Endothelial cell of umbilical vein (primary cell): ENCODE measurements at regions not wholly inside any gene's neighbourhood (a gene's known extent, or its start where the extent isn't known, plus 50 kb on each side); places are given as distances from the start of the nearest gene placed in this dataset.

Experiments
- BruUV-seq: library from RNA; stranded (reverse); fragments of 400-500 nt; replicated peaks from 2 replicates; lab custom pipeline; 2021; lab: Mats Ljungman, UMichigan
- CTCF ChIA-PET: fragments of 300-600, 350-600 bp; sonication (Branson Sonifier 250); formaldehyde crosslinking; loops from one replicate; lab custom pipeline; 2021; ENCODE audit warnings: antibody characterized with exemption, inconsistent platforms; lab: Charles Lee
- POLR2A ChIA-PET: fragments of 300-600, 350-600 bp; sonication (Branson Sonifier 250); formaldehyde crosslinking; loops from one replicate; lab custom pipeline; 2021; ENCODE audit warnings: antibody characterized with exemption, inconsistent platforms; lab: Charles Lee
- DNase-seq: peaks from one replicate; pipeline ENCODE4 v3.0.0-alpha.2; 2011; ENCODE audit warnings: low read depth, low spot score
- FAIRE-seq: peaks from 2 replicates; lab custom pipeline; 2011; peaks lifted over from hg19 to GRCh38; lab: Jason Lieb, UNC
- H2AFZ ChIP-seq: 2 replicates; pipeline ENCODE4 v1.6.0; 2012; ENCODE audit warnings: low read depth, low read length, control low read depth, inconsistent platforms
- H3K27ac ChIP-seq: 2 replicates; pipeline ENCODE4 v1.5.1; 2011; ENCODE audit warnings: low read depth, mild to moderate bottlenecking, control low read depth, low read length, moderate library complexity; ENCODE audit not compliant: insufficient read depth
- H3K27me3 ChIP-seq, 2 experiments: 2 replicates each; pipeline versions ENCODE4 v1.6.0 to v1.6.1; 2011; ENCODE audit warnings: low read length in 2 of 2, mixed read lengths in 1 of 2; ENCODE audit not compliant: control insufficient read depth in 2 of 2, insufficient read depth in 2 of 2
- H3K36me3 ChIP-seq, 2 experiments: 2 replicates in 1 of 2; 3 replicates in 1 of 2; pipeline ENCODE4 v1.5.1; 2011; ENCODE audit warnings: low read length in 2 of 2, mild to moderate bottlenecking in 1 of 2, moderate library complexity in 1 of 2; ENCODE audit not compliant: control insufficient read depth in 2 of 2, insufficient read depth in 2 of 2; ENCODE audit errors: extremely low read depth in 1 of 2
- H3K4me1 ChIP-seq: 3 replicates; pipeline ENCODE4 v1.5.1; 2011; ENCODE audit warnings: mild to moderate bottlenecking, low read length; ENCODE audit not compliant: control insufficient read depth, insufficient read depth; ENCODE audit errors: extremely low read depth
- H3K4me2 ChIP-seq: 2 replicates; pipeline ENCODE4 v1.6.1; 2011; ENCODE audit warnings: low read length, control low read depth, mixed read lengths; ENCODE audit not compliant: insufficient read depth
- H3K4me3 ChIP-seq, 3 experiments: fragments of 200-600 bp in 1 of 3; sonication (generic), shearing (Covaris generic) in 1 of 3; replicated peaks in 1 of 3; 2 replicates each; pipeline ENCODE4 v1.5.1; 2011 to 2016; ENCODE audit warnings: control low read depth in 3 of 3, low read length in 3 of 3, mild to moderate bottlenecking in 2 of 3, inconsistent platforms in 1 of 3, low read depth in 1 of 3, moderate library complexity in 1 of 3; ENCODE audit not compliant: insufficient read depth in 1 of 3
- H3K79me2 ChIP-seq: 2 replicates; pipeline ENCODE4 v1.6.0; 2012; ENCODE audit warnings: low read length, inconsistent platforms; ENCODE audit not compliant: control insufficient read depth, insufficient read depth
- H3K9ac ChIP-seq: replicated peaks from 2 replicates; pipeline ENCODE3; 2011; ENCODE audit warnings: low read length, control low read depth; ENCODE audit not compliant: insufficient read depth; ENCODE audit errors: extremely low read depth
- H3K9me1 ChIP-seq: replicated peaks from 3 replicates; pipeline ENCODE4 v1.6.0; 2011; ENCODE audit warnings: mild to moderate bottlenecking, low read length; ENCODE audit not compliant: control insufficient read depth, insufficient read depth; ENCODE audit errors: extremely low read depth
- H3K9me3 ChIP-seq: replicated peaks from 2 replicates; pipeline ENCODE4 v1.5.1; 2012; ENCODE audit warnings: low read length, inconsistent platforms; ENCODE audit not compliant: control insufficient read depth, insufficient read depth
- H4K20me1 ChIP-seq: replicated peaks from 2 replicates; pipeline ENCODE3; 2011; ENCODE audit warnings: mild to moderate bottlenecking, low read length; ENCODE audit not compliant: control insufficient read depth, insufficient read depth; ENCODE audit errors: extremely low read depth
- CTCF ChIP-seq, 2 donors: IDR thresholded peaks; 1 replicate in 1 of 2; 2 replicates in 1 of 2; pipeline ENCODE4 v1.5.1; 2011; ENCODE audit warnings: low read length in 2 of 2, mild to moderate bottlenecking in 2 of 2, moderate library complexity in 2 of 2, control low read depth in 1 of 2, inconsistent platforms in 1 of 2, low read depth in 1 of 2; ENCODE audit not compliant: insufficient read depth in 1 of 2; ENCODE audit errors: extremely low read depth in 1 of 2
- FOS ChIP-seq: IDR thresholded peaks from 2 replicates; pipeline ENCODE4 v1.6.1; 2011; ENCODE audit warnings: mild to moderate bottlenecking, low read length, moderate library complexity, borderline replicate concordance; ENCODE audit not compliant: insufficient read depth
- GATA2 ChIP-seq: IDR thresholded peaks from 2 replicates; pipeline ENCODE4 v1.7.0; 2011; ENCODE audit warnings: low read depth, mild to moderate bottlenecking, moderate library complexity, mixed read lengths, low read length; ENCODE audit not compliant: insufficient read length, insufficient read depth
- JUN ChIP-seq: IDR thresholded peaks from 2 replicates; pipeline ENCODE4 v1.6.1; 2011; ENCODE audit warnings: borderline replicate concordance, low read depth; ENCODE audit not compliant: insufficient read length, insufficient read depth
- MYC ChIP-seq: IDR thresholded peaks from one replicate; pipeline ENCODE4 v1.6.1; 2011; ENCODE audit warnings: mild to moderate bottlenecking, low read depth, low read length
- POLR2A ChIP-seq: IDR thresholded peaks from 2 replicates; pipeline ENCODE4 v1.6.1; 2012; ENCODE audit warnings: low read depth, mild to moderate bottlenecking, control low read depth, low read length
- POLR2AphosphoS5 ChIP-seq: IDR thresholded peaks from 2 replicates; pipeline ENCODE4 v1.6.1; 2012; ENCODE audit warnings: low read depth, mild to moderate bottlenecking, control low read depth, low read length, moderate library complexity; ENCODE audit not compliant: insufficient read depth
- dilution Hi-C: fragments of 300-500 bp; cut with MboI; formaldehyde crosslinking; loops from one replicate; pipeline ENCODE4 v1.15.0; 2019; ENCODE audit warnings: low sequenced_read_pairs; ENCODE audit not compliant: extremely low pct_ligation_motif_present
- intact Hi-C: fragments of 100-400 bp; cut with micrococcal nuclease; formaldehyde crosslinking; loops from one replicate; pipeline ENCODE4 v1.10.0; 2022

- H2AFZ ChIP-seq = no peak overlapping the region
- no peaks in the 10 kb centered on the region for H3K9me3 ChIP-seq
- POLR2A ChIA-PET = no interaction called here
These were observed 55.5 kb downstream of the MID1IP1 start for GRCh38 chrX:38856670-38857265.

More at GRCh38 chrX:38856670-38857265, 55.5 kb downstream of the MID1IP1 start:
- DNase-seq = no peak
- Histone ChIP-seq H3K27ac (no peak overlapping the region), H3K27me3 (no peaks in the 10 kb centered on the region), H3K4me2 (no peak overlapping the region), H3K36me3 (no peaks in the 10 kb centered on the region), H3K4me1 (no peaks in the 10 kb centered on the region), H3K79me2 (no peaks in the 10 kb centered on the region), H3K9ac (no peak overlapping the region), H3K4me3 (no peak overlapping the region), H4K20me1 (no peaks in the 10 kb centered on the region), H3K9me1 (no peaks in the 10 kb centered on the region)
- no TSS peak for BruUV-seq
- dilution Hi-C loops (no loop called here), intact Hi-C loops (no loop called here)
- CTCF ChIA-PET = no interaction called here
- TF ChIP-seq JUN = no peak
- TF ChIP-seq GATA2 = no peak
- TF ChIP-seq POLR2AphosphoS5 = no peak
- no peak for TF ChIP-seq CTCF (IDR thresholded peaks at IDR 0.05; ENCODE audit: extremely low read depth in 1 of 2, insufficient read depth in 1 of 2, low read depth in 1 of 2, low read length in 2 of 2)
- TF ChIP-seq MYC = no peak
- TF ChIP-seq POLR2A = no peak
- TF ChIP-seq FOS = no peak
- FAIRE-seq = no peak
